Liver (tissue), 3 donors: ENCODE measurements at regions not wholly inside any gene's neighbourhood (a gene's known extent, or its start where the extent isn't known, plus 50 kb on each side); places are given as distances from the start of the nearest gene placed in this dataset.

Experiments
- FOXA1 ChIP-seq: IDR thresholded peaks from 2 replicates; pipeline ENCODE4 v1.6.1; 2016; ENCODE audit warnings: antibody characterized with exemption
- GABPA ChIP-seq, 2 donors: IDR thresholded peaks in 1 of 2; conservative IDR thresholded peaks in 1 of 2; 2 replicates each; pipeline ENCODE4 v1.6.1; 2016; ENCODE audit warnings: antibody characterized with exemption in 2 of 2, mild to moderate bottlenecking in 1 of 2, moderate library complexity in 1 of 2
- HNF4G ChIP-seq: IDR thresholded peaks from 2 replicates; pipeline ENCODE4 v1.6.1; 2016; ENCODE audit warnings: antibody characterized with exemption
- JUND ChIP-seq, 2 donors: IDR thresholded peaks; 2 replicates each; pipeline ENCODE4 v1.6.1; 2016; ENCODE audit warnings: antibody characterized with exemption in 2 of 2
- NR2F2 ChIP-seq: IDR thresholded peaks from 2 replicates; pipeline ENCODE4 v1.6.1; 2016; ENCODE audit warnings: antibody characterized with exemption
- SP1 ChIP-seq: IDR thresholded peaks from 2 replicates; pipeline ENCODE4 v1.6.1; 2018; ENCODE audit warnings: antibody characterized with exemption, mild to moderate bottlenecking
- TF ChIP-seq, protein P1 (sequence below): fragments of 150-350 bp; IDR thresholded peaks from 2 replicates; pipeline ENCODE4 v1.5.1; 2017; ENCODE audit warnings: improper control_type of control experiment, low read depth, low read length; ENCODE audit not compliant: missing input control
- TF ChIP-seq, protein P2 (sequence below): IDR thresholded peaks from 2 replicates; pipeline ENCODE4 v1.6.1; 2016; ENCODE audit warnings: antibody characterized with exemption
- TF ChIP-seq, protein P3 (sequence below): IDR thresholded peaks from 2 replicates; pipeline ENCODE4 v1.6.1; 2016; ENCODE audit warnings: antibody characterized with exemption, mild to moderate bottlenecking
- TF ChIP-seq, protein P4 (sequence below): IDR thresholded peaks from 2 replicates; pipeline ENCODE4 v1.6.1; 2016; ENCODE audit warnings: antibody characterized with exemption
- TF ChIP-seq, protein P5 (sequence below): IDR thresholded peaks from 2 replicates; pipeline ENCODE4 v1.6.1; 2016; ENCODE audit warnings: antibody characterized with exemption
- donor health status: healthy.
- donor health status: healthy.

DNA sequence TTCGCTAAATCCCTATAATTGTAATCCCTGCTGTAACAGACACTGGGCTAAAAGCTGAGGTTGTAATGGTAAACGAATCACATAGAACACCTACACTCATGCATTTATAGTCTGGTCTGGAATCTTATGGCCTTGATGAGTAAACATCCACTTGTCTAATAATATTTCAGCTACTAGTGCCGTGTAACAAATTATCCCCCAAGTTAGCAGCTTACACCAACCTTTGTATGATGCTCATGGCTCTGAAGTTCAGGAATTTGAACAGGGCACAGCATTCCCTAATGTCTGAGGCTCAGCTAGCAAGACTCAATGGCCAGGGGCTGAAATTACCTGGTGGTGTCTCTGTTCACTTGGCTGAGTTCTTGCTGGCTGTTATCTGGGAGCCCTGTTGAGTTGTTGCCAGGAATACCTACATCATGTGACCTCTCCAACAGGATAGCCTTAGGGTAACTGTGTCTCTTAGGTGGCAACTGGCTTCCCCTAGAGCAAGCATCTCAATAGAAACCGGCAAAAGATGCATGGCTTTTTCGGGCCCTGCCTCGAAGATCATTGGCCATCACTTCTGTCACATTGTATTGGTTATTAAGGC, 100.9 kb upstream of the TMEM170B start:
- TF ChIP-seq, protein P1, sequence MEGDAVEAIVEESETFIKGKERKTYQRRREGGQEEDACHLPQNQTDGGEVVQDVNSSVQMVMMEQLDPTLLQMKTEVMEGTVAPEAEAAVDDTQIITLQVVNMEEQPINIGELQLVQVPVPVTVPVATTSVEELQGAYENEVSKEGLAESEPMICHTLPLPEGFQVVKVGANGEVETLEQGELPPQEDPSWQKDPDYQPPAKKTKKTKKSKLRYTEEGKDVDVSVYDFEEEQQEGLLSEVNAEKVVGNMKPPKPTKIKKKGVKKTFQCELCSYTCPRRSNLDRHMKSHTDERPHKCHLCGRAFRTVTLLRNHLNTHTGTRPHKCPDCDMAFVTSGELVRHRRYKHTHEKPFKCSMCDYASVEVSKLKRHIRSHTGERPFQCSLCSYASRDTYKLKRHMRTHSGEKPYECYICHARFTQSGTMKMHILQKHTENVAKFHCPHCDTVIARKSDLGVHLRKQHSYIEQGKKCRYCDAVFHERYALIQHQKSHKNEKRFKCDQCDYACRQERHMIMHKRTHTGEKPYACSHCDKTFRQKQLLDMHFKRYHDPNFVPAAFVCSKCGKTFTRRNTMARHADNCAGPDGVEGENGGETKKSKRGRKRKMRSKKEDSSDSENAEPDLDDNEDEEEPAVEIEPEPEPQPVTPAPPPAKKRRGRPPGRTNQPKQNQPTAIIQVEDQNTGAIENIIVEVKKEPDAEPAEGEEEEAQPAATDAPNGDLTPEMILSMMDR = no peak
- TF ChIP-seq, protein P2, sequence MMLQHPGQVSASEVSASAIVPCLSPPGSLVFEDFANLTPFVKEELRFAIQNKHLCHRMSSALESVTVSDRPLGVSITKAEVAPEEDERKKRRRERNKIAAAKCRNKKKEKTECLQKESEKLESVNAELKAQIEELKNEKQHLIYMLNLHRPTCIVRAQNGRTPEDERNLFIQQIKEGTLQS = no peak
- TF ChIP-seq, protein P3, sequence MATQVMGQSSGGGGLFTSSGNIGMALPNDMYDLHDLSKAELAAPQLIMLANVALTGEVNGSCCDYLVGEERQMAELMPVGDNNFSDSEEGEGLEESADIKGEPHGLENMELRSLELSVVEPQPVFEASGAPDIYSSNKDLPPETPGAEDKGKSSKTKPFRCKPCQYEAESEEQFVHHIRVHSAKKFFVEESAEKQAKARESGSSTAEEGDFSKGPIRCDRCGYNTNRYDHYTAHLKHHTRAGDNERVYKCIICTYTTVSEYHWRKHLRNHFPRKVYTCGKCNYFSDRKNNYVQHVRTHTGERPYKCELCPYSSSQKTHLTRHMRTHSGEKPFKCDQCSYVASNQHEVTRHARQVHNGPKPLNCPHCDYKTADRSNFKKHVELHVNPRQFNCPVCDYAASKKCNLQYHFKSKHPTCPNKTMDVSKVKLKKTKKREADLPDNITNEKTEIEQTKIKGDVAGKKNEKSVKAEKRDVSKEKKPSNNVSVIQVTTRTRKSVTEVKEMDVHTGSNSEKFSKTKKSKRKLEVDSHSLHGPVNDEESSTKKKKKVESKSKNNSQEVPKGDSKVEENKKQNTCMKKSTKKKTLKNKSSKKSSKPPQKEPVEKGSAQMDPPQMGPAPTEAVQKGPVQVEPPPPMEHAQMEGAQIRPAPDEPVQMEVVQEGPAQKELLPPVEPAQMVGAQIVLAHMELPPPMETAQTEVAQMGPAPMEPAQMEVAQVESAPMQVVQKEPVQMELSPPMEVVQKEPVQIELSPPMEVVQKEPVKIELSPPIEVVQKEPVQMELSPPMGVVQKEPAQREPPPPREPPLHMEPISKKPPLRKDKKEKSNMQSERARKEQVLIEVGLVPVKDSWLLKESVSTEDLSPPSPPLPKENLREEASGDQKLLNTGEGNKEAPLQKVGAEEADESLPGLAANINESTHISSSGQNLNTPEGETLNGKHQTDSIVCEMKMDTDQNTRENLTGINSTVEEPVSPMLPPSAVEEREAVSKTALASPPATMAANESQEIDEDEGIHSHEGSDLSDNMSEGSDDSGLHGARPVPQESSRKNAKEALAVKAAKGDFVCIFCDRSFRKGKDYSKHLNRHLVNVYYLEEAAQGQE = no peak
- no peak for TF ChIP-seq JUND (IDR thresholded peaks at IDR 0.05)
- TF ChIP-seq SP1 = no peak
- TF ChIP-seq FOXA1 = no peak
- TF ChIP-seq, protein P4, sequence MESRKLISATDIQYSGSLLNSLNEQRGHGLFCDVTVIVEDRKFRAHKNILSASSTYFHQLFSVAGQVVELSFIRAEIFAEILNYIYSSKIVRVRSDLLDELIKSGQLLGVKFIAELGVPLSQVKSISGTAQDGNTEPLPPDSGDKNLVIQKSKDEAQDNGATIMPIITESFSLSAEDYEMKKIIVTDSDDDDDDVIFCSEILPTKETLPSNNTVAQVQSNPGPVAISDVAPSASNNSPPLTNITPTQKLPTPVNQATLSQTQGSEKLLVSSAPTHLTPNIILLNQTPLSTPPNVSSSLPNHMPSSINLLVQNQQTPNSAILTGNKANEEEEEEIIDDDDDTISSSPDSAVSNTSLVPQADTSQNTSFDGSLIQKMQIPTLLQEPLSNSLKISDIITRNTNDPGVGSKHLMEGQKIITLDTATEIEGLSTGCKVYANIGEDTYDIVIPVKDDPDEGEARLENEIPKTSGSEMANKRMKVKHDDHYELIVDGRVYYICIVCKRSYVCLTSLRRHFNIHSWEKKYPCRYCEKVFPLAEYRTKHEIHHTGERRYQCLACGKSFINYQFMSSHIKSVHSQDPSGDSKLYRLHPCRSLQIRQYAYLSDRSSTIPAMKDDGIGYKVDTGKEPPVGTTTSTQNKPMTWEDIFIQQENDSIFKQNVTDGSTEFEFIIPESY = no peak
- TF ChIP-seq, protein P5, sequence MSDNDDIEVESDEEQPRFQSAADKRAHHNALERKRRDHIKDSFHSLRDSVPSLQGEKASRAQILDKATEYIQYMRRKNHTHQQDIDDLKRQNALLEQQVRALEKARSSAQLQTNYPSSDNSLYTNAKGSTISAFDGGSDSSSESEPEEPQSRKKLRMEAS = no peak
- no peak for TF ChIP-seq NR2F2
- no peak for TF ChIP-seq HNF4G
- TF ChIP-seq GABPA (IDR thresholded peaks at IDR 0.05 in 1 of 2, conservative IDR thresholded peaks at IDR 0.05 in 1 of 2) = no peak
